Parathyroid adenoma (tissue), 2 donors: ENCODE measurements at regions not wholly inside any gene's neighbourhood (a gene's known extent, or its start where the extent isn't known, plus 50 kb on each side); places are given as distances from the start of the nearest gene placed in this dataset.
A peak's percentile ranks its signal among the peaks of the same experiment; 100 is the strongest.

Experiments used
- H2AFZ ChIP-seq: fragments of 300-600 bp; sonication (generic); one replicate; pipeline ENCODE4 v1.7.0; 2017; ENCODE audit warnings: antibody characterized with exemption, mild to moderate bottlenecking
- H3K27ac ChIP-seq: fragments of 300-600 bp; sonication (generic); one replicate; pipeline ENCODE4 v1.7.0; 2017
- H3K27me3 ChIP-seq: fragments of 300-600 bp; sonication (generic); one replicate; pipeline ENCODE4 v1.7.0; 2017; ENCODE audit warnings: low read length; ENCODE audit not compliant: control insufficient read depth, insufficient read depth
- H3K36me3 ChIP-seq: fragments of 300-600 bp; sonication (generic); one replicate; pipeline ENCODE4 v1.7.0; 2017; ENCODE audit warnings: low read length; ENCODE audit not compliant: control insufficient read depth, insufficient read depth
- H3K4me1 ChIP-seq: fragments of 300-600 bp; sonication (generic); one replicate; pipeline ENCODE4 v1.7.0; 2017; ENCODE audit warnings: control low read depth
- H3K4me2 ChIP-seq: fragments of 300-600 bp; sonication (generic); one replicate; pipeline ENCODE4 v1.7.0; 2017; ENCODE audit warnings: low read length
- H3K4me3 ChIP-seq: fragments of 300-600 bp; sonication (generic); one replicate; pipeline ENCODE4 v1.7.0; 2017; ENCODE audit warnings: low read depth, low read length
- H3K79me2 ChIP-seq: fragments of 300-600 bp; sonication (generic); one replicate; pipeline ENCODE4 v1.7.0; 2017; ENCODE audit warnings: control low read depth
- H3K9ac ChIP-seq: fragments of 300-600 bp; sonication (generic); one replicate; pipeline ENCODE4 v1.7.0; 2017; ENCODE audit warnings: mild to moderate bottlenecking
- H3K9me3 ChIP-seq: fragments of 300-600 bp; sonication (generic); one replicate; pipeline ENCODE4 v1.7.0; 2017; ENCODE audit warnings: low read length; ENCODE audit not compliant: control insufficient read depth
- CTCF ChIP-seq: fragments of 300-600 bp; sonication (generic); IDR thresholded peaks from one replicate; pipeline ENCODE4 v1.7.0; 2017; ENCODE audit warnings: antibody characterized with exemption, mild to moderate bottlenecking
- donor health status: primary hyperparathyroidism.

GRCh38 chr15:94001255-94001801 is 230.0 kb upstream of the MCTP2 start:
- H3K27ac ChIP-seq = no peak overlapping the region
- no peaks in the 10 kb centered on the region for H3K9me3 ChIP-seq
- TF ChIP-seq CTCF = no peak
- H3K27me3 ChIP-seq = no peaks in the 10 kb centered on the region
- no peaks in the 10 kb centered on the region for H3K4me1 ChIP-seq
- no peak overlapping the region for H3K9ac ChIP-seq
- no peaks in the 10 kb centered on the region for H3K36me3 ChIP-seq
- no peak overlapping the region for H3K4me3 ChIP-seq
- no peak overlapping the region for H3K4me2 ChIP-seq
- no peak overlapping the region for H2AFZ ChIP-seq
- no peaks in the 10 kb centered on the region for H3K79me2 ChIP-seq

GRCh38 chr15:94000606-94001005 is 230.8 kb upstream of the MCTP2 start:
- TF ChIP-seq CTCF = no peak
- H3K79me2 ChIP-seq = no peaks in the 10 kb centered on the region
- H3K9ac ChIP-seq = no peak overlapping the region
- no peaks in the 10 kb centered on the region for H3K9me3 ChIP-seq
- no peaks in the 10 kb centered on the region for H3K36me3 ChIP-seq
- no peaks in the 10 kb centered on the region for H3K4me1 ChIP-seq
- H2AFZ ChIP-seq = no peak overlapping the region
- no peaks in the 10 kb centered on the region for H3K27me3 ChIP-seq
- H3K4me3 ChIP-seq = no peak overlapping the region
- no peak overlapping the region for H3K27ac ChIP-seq
- no peak overlapping the region for H3K4me2 ChIP-seq

GRCh38 chr15:93997071-93997658 is 234.2 kb upstream of the MCTP2 start:
- Histone ChIP-seq H3K27me3 (no peaks in the 10 kb centered on the region), H3K27ac (no peak overlapping the region), H2AFZ (no peak overlapping the region), H3K9ac (no peak overlapping the region), H3K79me2 (no peaks in the 10 kb centered on the region), H3K4me3 (no peak overlapping the region), H3K9me3 (no peaks in the 10 kb centered on the region), H3K4me2 (no peak overlapping the region), H3K4me1 (no peaks in the 10 kb centered on the region), H3K36me3 (no peaks in the 10 kb centered on the region)
- peak; percentile 34 for TF ChIP-seq CTCF

- Histone ChIP-seq H3K4me1 (no peaks in the 10 kb centered on the region), H3K4me3 (no peak overlapping the region), H3K9me3 (no peaks in the 10 kb centered on the region), H3K9ac (no peak overlapping the region), H3K27ac (no peak overlapping the region), H3K36me3 (no peaks in the 10 kb centered on the region), H2AFZ (no peak overlapping the region), H3K4me2 (no peak overlapping the region), H3K27me3 (no peaks in the 10 kb centered on the region), H3K79me2 (no peaks in the 10 kb centered on the region)
- TF ChIP-seq CTCF = no peak
These were observed 241.8 kb upstream of the MCTP2 start for GRCh38 chr15:93989440-93989998.

GRCh38 chr15:93987068-93987467 is 244.3 kb upstream of the MCTP2 start:
- TF ChIP-seq CTCF = no peak
- Histone ChIP-seq H3K9ac (no peak overlapping the region), H3K9me3 (no peaks in the 10 kb centered on the region), H3K36me3 (no peaks in the 10 kb centered on the region), H3K4me3 (no peak overlapping the region), H3K27ac (no peak overlapping the region), H3K27me3 (no peaks in the 10 kb centered on the region), H3K4me1 (no peaks in the 10 kb centered on the region), H3K79me2 (no peaks in the 10 kb centered on the region), H3K4me2 (no peak overlapping the region), H2AFZ (no peak overlapping the region)
